GM21367 (cell line): ENCODE measurements at regions not wholly inside any gene's neighbourhood (a gene's known extent, or its start where the extent isn't known, plus 50 kb on each side); places are given as distances from the start of the nearest gene placed in this dataset.

ENCODE experiments used
- ATAC-seq: cut with Tn5 transposase; IDR thresholded peaks from one replicate; pipeline ENCODE4 v1.9.1; 2021; ENCODE audit not compliant: unreplicated experiment

DNA sequence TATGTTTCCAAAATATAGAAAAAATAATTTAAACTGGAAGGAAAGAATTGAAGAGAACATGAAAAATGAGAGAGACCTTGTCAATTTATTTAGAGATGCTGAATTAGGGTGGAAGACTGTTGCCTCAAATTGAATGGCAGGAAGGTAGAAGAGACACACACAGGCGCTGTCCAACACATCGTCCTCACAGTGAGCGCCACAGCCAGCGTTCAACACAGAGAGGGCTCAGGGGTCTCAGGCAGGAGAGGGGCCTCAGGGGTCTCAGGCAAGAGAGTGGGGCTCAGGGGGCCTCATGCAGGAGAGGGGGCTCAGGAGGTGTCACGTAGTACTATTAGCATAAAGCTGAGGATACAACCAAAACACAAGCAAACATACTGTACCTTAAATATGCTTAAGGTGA, 65.7 kb downstream of the TMEM18 start:
- ATAC-seq: no peak

DNA sequence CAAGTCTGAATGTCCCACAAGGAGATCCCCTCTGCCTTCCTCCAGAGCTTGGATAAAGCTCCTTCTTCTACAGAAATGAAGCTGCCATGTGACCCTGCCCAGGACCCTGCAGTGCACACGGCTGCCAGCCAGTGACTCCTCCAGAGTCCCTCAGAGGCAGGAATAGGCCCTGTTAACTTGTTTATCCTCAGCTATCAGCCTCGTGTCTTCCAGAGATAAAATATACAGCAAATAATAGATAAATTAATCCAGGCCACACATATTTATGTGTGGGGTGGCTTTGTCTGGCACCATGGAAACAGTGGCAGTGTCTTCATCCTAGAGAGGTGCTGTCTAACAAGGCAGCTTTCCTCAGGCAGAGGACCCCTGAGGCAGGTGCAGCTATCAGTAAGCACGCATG, 66.7 kb downstream of the TMEM18 start:
- ATAC-seq: no peak

DNA sequence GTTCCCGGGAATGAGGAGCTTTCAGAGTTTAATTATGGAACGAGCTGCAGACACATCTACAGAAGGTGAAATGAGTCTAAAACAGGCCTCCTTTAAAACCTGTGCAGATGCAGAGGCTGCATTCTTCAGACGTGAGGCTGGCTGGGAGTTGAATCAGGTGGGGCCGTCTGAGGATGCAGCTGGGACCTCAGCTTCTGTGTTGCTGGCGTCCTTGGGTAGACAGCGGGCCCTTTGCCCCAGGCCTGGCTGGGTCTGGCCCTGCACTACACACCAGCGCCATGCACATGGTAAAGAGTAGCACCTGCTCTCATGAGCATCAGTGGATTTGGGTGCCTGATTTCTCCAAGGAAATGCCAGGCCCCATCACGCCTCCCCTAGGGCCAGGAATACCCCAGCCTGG, 67.3 kb downstream of the TMEM18 start:
- ATAC-seq: no peak

DNA sequence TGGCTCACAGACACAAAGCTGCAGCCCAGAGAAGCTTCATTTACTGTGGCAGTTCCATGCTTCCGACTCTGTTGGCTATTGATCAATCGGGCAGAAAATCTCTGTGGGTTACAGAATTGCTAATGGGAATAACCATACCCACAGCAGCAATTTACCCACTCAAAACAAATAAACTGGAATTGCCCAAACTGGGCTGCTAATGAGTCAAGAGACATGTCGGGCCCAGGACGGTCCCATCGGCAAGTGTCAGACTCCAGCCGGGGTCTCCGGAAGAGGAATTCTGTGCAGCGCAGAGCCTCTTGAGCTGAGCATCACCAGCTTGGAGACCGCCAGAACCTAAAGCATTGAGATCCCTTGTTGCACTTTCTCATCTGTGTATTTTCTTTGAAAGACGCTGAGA, 67.8 kb downstream of the TMEM18 start:
- no peak for ATAC-seq

DNA sequence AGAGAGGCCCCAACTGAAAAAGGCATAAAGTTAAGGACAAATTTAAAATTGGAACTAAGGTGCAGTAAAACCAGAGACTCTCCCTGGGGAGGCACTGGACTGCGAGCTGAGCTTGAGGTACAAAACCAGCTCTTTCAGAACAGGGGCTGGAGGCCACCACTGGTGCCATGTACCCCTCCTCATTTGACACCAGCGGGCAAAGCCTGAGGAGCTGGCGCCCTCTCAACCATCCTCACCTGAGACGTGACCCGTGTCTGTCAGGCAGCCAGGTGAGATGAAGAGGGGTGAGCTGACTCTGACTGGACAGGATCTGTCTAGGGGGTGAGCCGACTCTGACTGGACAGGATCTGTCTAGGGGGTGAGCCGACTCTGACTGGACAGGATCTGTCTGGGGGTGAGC, 68.5 kb downstream of the TMEM18 start:
- ATAC-seq: no peak

DNA sequence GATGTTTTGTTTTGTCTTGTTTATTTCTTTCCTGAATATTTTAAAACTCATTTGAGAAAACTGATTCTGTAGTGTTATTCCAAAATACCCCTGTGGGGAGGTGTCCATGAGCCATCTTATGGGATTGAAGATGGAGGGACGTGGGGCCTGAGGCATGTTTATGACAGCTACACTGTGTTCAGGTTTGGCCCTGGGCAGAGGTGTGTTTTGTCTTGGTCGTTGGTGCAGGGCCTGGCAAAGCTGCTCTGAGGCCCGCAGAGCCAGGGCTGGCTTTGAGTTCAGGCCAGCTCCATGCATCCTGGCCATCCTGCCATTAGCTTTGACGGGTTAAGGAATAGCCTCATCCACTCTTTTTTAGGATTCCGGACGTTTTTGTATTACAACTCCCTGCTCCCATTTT, 68.9 kb downstream of the TMEM18 start:
- no peak for ATAC-seq

DNA sequence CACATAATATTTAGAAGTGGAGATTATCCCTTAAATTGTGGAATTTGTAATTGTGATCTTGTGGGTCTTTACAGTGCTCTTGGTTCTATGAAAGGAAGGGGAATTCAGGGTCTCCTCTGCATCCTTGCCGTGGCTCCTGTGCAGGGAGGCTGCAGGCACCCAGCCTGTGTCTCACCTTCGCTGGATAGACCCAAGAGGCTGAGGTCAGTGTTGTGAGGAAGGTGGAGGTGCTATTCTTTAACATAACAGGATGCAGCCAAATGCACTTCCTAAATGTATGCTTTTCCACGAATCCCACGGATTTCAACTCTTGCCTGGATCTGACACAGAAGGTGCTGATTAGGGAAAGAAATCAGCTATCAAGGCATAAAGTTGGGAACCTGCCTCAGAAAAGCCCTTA, 69.5 kb downstream of the TMEM18 start:
- no peak for ATAC-seq

DNA sequence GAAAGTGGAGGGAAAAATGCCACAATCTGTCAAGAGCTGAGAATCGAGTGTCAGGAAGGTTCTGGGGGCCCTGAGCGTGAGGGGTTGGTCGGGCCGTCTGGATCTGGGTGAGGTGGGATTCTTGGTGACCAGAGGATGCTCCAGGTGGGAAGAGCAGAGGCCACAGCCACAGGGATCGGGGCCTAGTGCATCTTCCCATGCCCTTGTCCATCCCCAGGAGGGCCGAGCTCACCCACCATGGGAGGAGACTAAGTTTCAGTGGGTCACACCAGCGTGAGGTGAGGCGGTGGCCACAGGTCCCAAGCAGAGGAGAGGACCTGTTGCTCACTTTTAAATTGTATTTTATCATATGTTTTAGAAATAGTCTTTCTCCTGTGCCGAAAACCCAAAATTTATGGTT, 70.0 kb downstream of the TMEM18 start:
- no peak for ATAC-seq

DNA sequence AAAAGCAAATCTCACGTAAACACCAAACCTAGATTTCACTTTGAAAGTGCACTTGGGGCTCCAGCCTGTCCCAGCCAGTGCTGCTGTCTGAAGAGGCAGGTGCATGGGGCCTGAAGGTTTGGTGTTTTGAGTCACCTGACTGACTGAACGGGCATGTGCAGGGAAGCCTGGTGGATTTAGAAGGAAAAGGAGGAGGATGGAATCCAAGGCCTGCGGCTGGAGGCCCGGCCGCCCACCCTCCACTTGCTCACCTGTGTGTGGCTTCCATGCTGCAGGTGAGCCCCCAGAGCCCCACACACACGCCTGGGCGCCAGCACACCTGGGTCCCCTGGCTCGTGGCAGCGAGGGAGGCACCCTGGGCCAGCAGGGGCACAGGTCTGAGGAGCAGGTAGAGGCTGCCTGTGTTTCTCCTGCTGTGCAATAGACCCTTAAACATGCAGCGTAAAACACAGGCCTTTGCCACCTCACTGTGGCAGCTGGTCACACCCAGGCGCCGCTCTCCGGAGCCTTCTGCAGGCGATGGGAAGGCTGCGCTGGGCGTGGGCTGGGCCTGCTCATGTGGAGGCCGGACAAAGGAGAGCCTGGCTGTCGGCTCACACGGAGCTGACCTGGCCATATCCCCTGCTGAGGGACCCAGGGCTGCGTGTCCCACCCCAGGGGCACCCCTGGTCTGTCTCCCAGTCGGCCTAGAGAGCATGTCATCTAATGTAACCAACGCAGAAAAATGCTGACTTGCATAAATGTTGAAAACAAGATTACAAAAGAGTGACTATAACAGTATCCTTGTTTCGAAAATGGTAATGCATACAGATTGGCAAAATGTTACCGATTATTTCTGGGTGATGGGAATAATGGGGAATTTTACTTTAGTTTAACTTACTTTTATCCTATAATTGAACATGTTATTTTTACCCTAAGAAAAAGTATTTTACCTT, 71.3 kb downstream of the TMEM18 start:
- ATAC-seq: no peak

DNA sequence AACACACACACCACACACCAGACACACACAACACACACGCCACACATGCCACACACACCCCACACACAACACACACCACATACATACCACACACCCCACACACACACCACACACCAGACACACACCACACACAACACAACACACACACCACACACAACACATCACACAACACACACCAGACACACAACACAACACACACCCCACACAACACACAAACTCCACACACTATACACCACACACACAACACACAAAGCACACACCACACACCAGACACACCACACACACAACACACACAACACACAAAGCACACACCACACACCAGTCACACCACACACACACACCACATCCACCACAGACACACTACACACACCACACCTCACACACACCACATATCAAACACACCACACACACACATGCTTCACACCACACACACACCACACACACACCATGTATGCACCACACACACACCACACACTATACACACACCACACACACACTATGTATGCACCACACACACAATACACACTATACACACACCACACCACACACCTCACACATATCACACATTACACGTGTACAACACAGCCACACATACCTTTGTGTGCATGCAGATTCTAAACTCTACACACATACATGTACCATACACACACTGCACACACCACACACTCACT, 72.2 kb downstream of the TMEM18 start:
- no peak for ATAC-seq

DNA sequence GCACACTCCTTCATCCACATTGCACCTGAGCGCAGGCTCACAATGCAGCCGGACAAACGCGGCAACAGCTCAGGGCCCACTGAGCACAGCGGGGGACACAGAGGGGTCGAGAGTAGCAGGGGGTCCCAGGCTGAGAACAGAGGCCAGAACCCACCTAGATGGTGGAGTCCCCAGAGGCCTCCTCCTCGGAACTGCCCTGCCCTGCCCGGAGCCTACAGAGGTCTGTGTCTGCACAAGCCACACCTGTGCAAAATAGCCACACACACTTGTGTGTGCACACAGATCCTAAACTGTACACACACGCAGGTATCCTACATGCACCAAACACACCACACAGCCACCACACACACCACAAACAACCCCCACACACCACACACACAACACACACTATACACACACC, 72.8 kb downstream of the TMEM18 start:
- no peak for ATAC-seq

DNA sequence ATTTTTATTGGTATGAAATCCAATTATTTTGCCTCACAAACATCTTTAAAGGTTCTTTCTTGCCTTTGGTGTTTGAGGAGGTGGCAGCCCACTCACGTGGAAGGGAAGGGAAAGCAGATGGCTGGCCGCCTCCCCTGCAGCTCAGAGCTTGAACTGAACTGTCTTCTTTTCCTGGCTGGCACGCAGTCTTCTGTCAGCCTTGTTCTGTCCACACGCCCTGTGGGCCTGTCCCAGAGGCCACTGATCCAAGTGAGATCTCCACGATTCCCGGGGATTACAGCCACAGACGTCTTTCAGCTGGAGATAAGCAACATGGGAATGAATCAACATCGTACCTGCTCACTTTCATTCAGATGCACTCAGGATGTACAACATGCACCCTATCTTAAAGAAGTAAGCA, 73.3 kb downstream of the TMEM18 start:
- no peak for ATAC-seq

DNA sequence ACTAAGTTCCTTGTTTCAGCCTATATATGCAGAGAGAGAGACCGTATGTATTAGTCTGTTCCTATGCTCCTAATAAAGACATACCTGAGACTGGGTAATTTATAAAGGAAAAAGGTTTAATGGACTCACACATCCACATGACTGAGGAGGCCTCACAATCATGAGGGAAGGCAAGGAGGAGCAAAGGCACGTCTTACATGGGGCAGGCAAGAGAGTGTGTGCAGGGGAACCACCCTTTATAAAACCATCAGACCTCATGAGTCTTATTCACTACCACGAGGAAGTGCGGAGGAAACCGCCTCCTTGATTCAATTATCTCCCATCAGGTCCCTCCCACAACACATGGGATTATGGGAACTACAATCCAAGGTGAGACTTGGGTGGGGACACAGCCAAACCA, 73.8 kb downstream of the TMEM18 start:
- no peak for ATAC-seq

DNA sequence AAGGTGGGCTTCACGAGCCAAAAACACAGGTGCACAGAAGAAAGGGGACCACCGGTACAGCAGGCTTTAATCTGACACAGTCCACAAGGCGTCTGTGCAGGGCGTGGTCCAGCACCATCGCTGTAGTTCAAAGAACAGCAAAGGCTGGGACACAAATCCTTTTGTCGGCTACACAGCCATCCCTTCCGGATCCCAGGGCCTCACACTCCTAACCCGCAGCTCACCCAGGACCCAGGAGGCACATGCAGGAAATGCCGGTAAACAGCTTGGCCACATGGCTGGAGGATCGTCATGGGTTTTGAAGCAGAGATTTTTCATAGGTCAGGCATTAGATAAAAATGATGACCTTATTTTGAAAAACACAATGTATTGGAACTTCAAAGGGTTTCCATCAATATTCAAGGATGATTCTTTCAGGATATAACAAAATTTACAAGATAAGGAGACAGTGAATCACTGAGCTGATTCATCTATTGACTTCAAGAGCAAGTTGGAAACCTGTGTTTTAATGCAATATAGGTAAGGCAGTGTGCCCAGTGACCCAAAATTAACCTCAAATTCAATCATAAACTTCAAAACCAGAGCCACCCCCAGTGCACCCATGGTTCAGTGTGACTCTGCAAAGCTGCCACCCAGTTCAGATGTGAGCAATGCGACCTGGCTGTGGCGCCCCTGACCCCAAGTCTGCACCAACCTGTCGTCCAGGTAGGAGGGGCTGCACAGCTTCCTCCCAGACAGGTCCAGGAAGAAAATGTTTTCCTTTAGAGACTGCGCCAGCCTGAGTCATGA, 74.4 kb downstream of the TMEM18 start:
- ATAC-seq: no peak

DNA sequence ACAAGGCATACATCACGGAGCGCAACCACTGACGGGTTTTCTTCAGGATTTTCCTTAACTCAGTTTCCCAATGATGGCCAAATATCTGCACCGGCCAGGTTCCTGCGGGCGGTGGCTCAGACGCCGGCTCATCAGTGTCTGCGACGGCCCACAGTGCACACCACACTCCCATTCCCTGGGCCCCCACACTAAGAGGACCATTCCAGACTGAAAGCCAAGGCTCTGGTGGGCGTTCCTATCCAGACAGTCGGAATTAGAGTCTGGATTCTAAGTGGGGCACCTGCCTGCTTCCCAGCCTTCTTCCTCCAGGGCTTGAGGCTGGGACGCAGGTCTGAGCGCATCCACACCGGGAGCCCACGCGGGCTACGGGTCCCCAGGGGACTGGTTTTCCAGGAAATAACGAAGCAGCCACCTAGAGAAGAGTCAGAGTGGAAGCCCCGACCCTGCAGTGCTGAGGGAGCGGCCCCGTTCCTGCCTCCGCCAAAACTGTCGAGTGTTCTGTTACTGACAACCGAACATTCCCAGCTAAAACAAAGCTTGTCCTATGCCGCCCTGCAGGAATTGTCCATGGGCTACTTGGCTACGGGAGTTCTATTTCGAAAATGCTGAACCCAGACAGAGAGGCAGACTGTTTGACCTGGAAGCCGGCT, 75.3 kb downstream of the TMEM18 start:
- ATAC-seq: no peak

DNA sequence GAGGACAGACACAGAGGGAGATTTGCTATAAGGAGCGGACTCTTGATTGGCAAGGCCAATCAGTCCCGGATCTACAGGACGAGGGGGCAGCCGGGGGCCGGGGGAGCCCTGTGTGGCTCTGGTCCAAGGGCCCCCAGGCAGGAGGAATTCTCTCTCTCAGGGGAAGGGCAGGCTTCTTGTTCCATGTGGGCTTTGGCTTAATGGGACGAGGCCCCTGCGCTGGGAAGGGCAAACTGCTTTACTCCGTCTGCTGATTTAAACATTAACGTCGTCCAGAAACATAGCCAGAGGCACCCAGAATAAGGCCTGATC, 75.9 kb downstream of the TMEM18 start:
- no peak for ATAC-seq

DNA sequence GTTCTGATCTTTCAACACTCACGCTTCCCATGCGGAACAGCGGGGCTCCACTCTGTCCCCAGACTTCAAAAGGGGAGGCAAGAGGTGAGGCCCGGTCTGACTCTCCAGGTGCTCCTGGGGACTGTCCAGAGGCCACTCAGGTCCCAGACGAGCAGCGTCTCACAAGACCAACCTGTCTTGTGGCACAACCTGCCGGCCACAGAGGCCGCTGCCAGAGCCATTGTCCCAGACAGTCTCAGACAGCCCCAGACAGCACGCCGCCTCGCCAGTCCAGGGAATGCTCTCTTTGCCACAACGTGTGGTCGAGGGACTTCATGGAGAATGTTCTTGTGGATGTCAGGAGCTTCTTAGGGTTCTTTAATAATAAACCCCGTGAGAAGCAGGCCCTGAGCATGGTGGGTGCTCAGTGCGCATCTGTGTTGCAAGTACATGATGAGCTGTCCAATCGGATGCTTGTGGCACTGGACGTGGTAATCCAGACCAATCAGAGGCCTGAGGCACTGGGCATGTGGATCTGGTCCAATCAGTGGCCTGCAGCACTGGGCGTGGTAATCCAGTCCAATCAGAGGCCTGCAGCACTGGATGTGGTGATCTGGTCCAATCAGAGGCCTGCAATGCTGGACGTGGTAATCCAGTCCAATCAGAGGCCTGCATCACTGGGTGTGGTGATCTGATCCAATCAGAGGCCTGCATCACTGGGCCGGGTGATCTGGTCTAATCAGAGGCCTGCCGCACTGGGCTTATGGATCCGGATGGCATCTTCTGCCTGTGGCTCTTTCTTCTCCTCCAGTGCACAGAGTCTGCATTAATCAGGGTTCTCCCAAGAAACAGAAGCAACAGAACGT, 76.4 kb downstream of the TMEM18 start:
- ATAC-seq: no peak

DNA sequence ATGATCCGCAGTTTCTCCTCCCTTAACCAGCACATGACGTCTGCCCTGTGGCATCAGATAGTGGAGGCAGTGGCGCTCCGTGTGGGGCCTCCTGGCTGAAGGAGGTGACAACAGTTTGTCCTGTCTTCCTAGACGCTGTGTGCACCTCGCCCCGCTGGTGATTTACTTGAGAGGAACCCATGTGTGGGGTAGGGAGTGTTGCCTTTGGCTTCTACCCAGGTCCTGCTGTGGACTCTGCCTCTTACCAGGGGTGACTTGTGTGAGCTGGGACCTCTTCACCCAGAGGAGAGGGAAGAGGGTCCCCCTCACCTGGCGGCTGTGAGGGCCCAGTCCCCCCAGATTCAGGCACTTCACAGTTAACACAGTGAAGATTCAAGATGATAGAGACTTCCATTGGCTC, 77.6 kb downstream of the TMEM18 start:
- ATAC-seq: no peak

DNA sequence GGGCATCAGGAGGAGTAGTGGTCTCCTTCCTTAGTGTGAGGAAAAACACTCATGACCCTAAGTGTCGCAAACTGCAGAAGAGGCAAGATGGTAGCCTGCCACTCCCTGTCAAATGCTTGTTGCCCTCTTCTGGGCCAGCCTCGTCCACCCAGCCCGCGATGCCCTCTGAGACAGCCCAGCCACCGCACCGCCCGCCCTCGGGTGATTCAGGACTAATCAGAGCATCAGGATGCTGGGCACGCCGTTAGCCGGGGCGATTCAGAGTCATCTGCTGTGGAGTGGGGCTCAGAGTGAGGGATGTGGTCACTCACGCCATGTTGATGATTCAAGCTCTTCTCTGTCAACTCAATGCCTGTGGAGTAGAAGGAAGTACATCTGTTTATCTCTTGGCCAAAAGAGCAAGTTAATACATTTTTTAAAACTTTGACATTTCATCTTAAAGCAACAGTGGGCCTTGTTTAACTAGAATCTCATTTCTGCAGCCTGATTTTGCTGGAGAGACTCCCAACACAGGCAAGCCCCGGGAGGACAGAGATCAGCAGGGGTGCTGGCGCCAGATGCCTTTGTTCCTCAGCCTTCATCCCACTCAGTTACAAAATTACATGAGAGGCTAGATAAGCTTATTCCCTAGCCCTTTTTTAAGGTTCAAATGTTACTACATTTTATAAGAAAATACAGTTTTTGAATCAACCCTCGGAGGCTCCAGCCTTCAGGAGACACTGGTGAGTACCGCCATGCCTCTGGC, 79.0 kb downstream of the TMEM18 start:
- ATAC-seq: no peak
